HG02798 (cell line): ENCODE measurements at regions not wholly inside any gene's neighbourhood (a gene's known extent, or its start where the extent isn't known, plus 50 kb on each side); places are given as distances from the start of the nearest gene placed in this dataset.
"Not testable (repeated sequence)": the region's sequence is repeated elsewhere in the genome, so short reads cannot be mapped to it uniquely, and the experiment has no call there.

ENCODE experiments used
- ATAC-seq: cut with Tn5 transposase; IDR thresholded peaks from one replicate; pipeline ENCODE4 v1.9.1; 2021; ENCODE audit warnings: mild to moderate bottlenecking; ENCODE audit not compliant: unreplicated experiment, poor library complexity

DNA sequence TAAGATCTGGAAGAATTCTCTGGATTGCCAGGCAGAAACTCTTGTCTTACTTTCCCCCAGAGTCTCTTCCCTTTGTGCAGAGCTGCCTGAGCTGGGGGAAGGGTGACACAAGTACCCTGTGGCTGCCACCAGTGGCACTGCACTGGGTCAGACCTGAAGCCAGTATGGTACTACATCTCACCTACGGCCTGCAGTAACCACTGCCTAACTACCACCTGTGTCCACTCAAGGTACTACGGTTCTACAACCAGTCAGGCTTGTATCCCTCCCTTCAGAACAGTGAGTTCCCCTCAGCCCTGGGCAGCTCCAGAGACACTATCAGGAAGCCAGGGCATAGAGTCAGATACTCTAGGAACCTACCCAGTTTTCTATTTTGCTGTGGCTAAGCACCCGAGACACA is 212.0 kb upstream of the POU5F2 start:
- ATAC-seq, result no peak

DNA sequence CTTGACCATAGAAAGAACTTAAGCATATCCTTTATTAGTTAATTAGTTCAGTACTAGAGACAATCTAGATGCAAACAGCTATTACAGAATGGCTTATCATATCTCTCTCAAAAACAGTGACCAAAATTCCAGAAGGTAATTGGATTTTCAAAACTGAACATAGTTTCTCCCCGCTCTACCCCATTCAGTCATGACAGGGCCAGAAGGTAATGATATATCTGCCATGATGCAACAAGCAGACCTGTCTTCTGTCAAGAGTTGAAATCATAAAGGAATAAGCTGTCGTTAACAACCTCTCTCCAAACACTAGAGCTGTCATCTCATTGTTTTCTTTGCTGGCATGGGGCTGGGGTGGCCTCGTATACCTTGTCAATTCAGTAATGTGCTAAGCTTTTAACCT is 200.5 kb upstream of the POU5F2 start:
- ATAC-seq, result no peak

- ATAC-seq, result not testable (repeated sequence)
Observed at GRCh38 chr5:93933269-93933668, 191.9 kb upstream of the POU5F2 start.

GRCh38 chr5:93930098-93930497 is 188.7 kb upstream of the POU5F2 start:
- no peak for ATAC-seq

DNA sequence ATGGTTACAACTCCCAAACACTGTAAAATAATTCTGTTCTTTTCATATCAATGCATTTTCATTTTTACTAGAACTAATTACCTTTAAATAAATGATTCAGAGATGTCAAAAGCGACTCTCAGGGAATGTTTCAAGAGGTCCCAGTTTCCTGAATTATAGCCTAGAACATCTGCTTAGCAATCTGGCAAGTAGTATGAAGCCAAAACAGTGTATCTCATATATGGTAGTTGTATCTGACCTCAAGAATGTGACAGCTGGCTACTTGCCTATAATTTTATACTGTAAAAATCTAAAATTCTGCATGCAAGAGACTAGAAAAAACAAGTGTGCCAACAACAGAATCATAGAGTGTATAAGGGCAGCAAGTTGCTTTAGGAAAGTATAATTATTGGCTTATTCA is 187.7 kb upstream of the POU5F2 start:
- ATAC-seq, result no peak

DNA sequence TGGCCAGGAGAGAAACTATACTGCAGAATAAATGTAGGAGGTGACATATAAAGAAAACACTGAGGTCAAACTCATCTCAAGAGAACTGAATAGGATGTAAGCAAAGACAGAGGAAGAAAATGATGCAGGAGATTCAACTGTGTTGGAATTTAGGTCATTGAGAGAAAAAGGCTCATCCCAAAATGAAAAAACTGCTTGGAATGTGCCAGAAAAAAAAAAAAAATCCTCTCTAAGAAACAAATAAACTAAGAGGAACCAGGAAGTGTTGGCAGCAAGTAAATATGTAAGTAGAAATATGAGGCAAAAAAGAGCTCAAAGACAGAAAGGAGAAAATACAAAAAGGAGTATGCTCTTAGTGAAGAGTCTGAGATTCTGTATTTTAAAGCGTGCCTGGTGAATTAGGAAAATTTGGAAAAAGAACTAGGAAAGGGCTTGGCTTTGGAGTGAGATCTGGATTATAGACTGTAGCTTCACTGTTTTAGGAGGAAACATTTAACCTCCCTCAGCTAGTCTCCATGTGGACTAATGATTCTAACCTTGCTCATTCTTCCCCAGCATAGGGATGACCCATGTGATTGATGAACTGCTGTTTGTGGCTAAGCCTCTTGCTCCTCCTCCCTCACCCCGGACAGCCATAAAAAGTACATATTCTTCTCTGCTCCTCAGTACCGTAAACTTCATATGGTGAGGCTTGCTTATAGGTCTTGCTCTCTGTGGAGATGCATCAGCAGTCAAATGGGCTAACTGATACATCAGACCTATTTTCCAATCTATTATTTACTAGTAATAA is 185.6 kb upstream of the POU5F2 start:
- no peak for ATAC-seq

DNA sequence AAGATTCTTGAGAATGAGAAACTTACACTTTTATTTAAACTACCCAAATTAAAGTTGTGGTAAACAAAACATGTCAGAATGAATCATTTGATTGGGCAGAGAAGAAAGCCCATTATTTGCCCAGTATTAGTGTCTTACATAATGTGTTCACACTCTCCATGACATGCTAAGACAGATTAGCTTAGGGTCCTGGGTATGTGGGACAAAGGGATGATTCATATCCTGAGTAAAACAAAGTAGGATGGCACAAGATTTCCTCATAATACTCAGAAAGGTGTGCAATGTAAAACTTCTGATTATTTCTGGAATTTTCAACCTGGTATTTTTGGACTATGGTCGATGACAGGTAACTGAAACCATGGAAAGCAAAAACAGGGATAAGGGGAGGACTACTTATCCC is 183.9 kb upstream of the POU5F2 start:
- no peak for ATAC-seq

GRCh38 chr5:93924628-93925027 is 183.2 kb upstream of the POU5F2 start:
- ATAC-seq, result no peak

GRCh38 chr5:93922551-93922950 is 181.2 kb upstream of the POU5F2 start:
- ATAC-seq, result no peak

DNA sequence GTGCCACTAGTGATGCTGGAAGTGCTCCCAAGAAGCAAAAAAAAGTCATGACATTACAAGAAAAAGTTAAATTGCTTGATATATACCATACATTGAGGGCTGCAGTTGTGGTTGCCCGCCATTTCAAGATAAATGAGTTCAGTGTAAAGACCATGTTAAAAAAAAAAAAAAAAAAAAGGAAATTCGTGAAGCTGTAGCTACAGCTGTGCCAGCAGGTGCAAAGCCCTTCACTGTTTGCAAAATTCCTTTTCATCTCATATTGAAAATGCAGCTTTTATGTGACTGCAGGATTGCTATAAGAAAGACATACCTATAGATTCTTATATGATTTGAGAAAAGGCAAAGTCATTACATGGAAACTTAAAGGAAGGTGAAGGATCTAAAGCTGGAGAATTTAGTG is 179.6 kb upstream of the POU5F2 start:
- no peak for ATAC-seq

DNA sequence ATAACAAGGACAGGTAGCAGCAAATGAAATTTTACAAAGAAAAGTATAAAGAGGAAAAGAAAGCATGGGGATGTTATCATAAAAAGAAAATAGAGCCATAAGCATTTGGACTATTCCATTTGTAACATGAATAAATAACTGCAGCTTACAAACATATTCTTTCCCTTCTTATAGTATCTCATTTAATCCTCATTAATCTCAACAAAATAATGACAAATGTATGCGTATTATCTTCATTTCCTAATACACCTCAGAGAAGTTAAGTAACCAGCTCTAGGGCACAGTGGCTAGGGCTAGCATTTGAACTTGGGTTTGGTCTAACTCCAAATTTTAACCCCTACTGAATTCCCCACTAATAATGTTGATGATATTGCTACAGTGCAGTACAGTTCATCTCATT is 175.5 kb upstream of the POU5F2 start:
- ATAC-seq, result no peak

DNA sequence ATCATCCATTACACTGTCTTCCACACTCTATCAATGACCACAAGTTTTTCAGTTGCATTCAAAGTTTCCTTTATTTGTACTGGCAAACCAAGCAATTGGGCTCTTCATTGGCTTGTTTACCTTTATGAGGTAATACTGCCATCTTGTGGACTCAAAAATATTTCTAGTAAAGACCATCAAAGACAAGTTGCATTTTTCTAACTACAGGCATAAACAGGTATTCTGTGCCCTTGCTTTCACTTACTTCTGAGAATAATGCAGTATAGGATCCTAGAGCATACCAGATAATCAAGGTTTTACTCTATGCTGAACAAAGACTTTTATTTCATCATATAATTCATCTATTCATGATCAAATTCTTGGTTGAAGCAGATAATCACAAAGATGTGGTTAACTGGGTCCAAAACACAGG is 173.7 kb upstream of the POU5F2 start:
- ATAC-seq, result peak; percentile 66

GRCh38 chr5:93911609-93912008 is 170.2 kb upstream of the POU5F2 start:
- no peak for ATAC-seq

- no peak for ATAC-seq
Observed at GRCh38 chr5:93909356-93909755, 168.0 kb upstream of the POU5F2 start.

GRCh38 chr5:93904917-93905316 is 163.5 kb upstream of the POU5F2 start:
- ATAC-seq, result no peak

DNA sequence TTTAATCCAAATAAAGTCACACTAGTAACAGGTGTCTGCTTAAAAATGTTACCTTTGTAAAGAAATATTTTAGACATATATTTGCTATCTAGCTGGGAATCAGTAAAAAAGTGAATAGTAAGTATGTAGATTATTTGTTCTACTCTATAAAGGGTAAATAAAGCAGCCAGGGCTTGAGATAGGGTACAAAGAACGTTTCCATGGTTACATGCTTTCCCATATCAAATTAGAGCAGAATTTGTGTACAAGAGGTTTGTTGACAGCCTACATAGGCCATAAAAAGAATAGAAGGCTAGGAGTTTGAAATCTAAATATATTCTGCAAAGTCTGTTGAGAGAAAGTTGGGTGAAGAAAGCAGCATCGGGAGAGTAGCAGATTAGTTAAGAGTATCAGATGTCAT is 160.9 kb upstream of the POU5F2 start:
- no peak for ATAC-seq

DNA sequence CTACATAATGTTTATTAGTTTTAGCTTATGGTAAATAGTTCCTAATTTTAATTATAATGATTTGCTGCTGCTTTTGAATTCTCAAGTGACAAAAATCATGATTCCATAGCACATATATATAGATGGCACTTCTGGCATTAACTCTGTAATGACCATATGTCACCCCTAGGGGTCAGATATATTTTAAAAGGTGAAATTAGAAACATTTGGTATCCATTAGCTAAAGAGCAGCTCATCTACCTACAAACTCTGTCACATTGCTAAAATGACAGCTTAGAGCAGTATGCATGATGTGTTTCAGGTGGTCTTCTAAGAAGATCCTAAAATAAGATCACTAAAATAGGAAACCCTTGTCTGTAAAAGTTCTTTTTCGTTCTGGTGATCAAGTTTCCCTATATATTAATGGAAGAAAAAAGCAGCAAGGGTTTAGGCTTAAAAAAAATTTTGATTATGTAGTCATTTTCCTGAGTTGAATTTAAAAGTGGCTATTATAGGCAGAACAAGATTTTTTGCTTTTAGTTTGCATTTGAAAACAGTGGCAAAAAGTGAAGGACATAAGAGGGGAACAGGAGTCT is 157.7 kb upstream of the POU5F2 start:
- ATAC-seq, result peak; percentile 76

DNA sequence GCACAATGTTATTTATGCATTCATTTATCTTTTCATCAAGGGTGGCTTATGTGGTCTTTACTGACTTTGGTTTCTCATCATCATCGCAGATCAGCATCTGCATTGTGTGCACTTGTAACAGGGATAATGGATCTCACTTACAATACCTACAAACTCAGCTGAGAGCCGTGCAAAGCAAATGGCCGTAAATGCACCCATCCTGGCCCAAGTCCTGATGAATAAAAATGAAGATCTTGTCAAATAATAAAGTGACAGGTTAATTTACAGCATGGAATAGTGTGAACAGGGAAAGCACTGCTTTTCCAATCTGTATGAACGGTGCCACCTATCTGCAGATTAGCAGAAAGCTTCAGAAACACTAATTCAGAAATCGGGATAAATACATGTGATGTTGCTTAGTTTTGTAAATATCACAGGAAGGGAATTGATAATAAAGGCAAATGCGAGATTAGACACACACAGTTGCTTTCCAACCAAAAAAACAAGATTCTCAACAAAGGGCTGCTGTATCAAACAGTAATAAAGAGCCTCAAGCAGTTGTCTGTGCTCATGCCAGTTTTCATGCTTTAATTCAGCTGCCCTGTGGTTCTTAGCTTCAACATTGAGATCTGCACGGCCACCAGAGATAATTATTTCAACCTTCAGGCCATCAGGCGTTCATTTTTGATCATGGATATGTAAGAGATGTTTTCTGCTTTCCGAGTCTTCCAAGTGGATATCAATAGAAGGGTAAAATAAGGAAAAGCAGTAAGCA is 153.4 kb upstream of the POU5F2 start:
- no peak for ATAC-seq

DNA sequence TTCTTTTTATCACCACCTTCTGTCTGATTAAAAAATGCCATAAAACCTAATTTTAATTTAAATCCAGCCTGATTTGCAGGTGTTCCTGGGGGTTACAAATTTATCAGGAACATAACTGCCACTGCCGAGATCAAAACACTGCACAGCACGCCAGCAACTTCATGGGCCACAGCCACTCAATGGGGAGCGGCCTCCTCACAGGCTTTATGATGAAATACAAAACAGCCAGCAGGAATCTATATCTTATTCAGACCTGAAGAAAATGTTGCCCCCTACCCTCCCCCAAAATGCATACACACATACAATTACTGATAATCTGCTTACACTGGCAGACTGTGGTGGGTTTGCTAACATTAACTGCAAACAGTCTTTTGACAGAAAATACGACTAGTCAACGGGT is 151.7 kb upstream of the POU5F2 start:
- ATAC-seq, result no peak

- no peak for ATAC-seq
Observed at GRCh38 chr5:93892481-93892880, 151.1 kb upstream of the POU5F2 start.
